ENCODE measurements at regions not wholly inside any gene's neighbourhood (a gene's known extent, or its start where the extent isn't known, plus 50 kb on each side); places are given as distances from the start of the nearest gene placed in this dataset.

DNA sequence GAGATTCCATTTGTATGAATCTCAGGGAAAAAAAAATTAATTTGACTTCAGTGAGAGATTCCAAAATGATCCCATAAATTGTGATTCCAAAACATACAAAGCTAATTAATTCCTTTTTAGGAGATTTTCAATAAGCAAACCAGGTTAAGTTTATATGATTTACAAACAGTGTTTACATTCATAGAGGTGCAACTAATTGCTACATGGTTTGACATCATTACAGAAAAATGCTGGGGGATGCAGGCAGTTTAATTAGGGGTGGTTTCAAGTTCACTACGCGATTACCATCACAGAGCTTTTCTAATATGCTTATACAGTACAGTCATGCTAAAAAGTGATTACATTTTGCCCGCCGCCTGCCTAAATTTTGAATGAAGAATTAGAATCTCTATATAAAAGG, 143.2 kb upstream of the MGMT start:
- no peak for DNase-seq (ENCODE audit: low read depth)

GRCh38 chr10:129325893-129326292, 141.1 kb upstream of the MGMT start:
- no peak for DNase-seq (ENCODE audit: low read depth)

- no peak for DNase-seq (ENCODE audit: low read depth)
These were observed 138.5 kb upstream of the MGMT start for GRCh38 chr10:129328546-129328945.

GRCh38 chr10:129329385-129330055, 137.5 kb upstream of the MGMT start:
- DNase-seq (ENCODE audit: low read depth), result no peak

- no peak for DNase-seq (ENCODE audit: low read depth)
These were observed 136.8 kb upstream of the MGMT start for GRCh38 chr10:129330211-129330610.

GRCh38 chr10:129331207-129331838, 135.7 kb upstream of the MGMT start:
- no peak for DNase-seq (ENCODE audit: low read depth)

GRCh38 chr10:129331839-129332220, 135.2 kb upstream of the MGMT start:
- no peak for DNase-seq (ENCODE audit: low read depth)

DNA sequence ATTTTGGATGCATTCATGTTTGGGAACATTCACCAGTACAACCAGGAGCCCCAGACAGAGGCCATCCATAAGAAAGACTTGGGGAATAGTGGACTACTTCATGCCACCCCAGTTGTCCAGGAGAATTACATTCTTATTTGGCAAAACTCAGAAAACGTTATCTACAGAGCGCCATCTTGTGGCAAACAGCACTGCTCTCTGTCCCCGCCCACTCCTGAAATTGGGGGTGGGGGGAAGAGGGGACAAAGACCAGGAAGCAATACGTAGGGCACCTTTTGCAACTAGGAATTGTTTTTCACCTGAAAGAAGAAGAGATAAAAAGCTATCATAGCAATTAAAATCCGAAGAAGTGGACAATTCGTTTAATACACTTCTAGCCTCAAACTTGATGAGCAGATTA, 134.6 kb upstream of the MGMT start:
- DNase-seq (ENCODE audit: low read depth), result no peak

GRCh38 chr10:129333706-129334105, 133.3 kb upstream of the MGMT start:
- DNase-seq (ENCODE audit: low read depth), result no peak

DNA sequence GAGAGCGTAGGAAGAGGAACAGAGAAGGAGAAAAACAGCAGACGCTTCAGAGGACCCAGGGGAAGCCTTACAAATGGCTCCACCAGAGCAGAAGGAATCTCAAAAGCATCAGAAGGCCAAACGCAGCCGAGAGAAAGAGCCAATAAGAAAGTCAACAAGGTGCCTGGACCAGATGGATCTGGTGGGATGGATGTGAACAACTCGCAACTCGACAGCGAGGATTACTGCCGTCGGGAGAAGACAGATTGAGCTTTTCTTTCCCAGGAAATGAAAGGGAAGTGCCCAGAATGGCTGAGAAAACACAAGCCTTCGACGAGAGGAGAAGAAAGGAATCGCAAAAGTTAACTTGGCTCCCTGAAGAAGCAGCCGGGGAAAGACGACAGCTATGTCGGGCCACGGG, 132.8 kb upstream of the MGMT start:
- DNase-seq (ENCODE audit: low read depth), result no peak

GRCh38 chr10:129335396-129335795, 131.6 kb upstream of the MGMT start:
- no peak for DNase-seq (ENCODE audit: low read depth)

DNA sequence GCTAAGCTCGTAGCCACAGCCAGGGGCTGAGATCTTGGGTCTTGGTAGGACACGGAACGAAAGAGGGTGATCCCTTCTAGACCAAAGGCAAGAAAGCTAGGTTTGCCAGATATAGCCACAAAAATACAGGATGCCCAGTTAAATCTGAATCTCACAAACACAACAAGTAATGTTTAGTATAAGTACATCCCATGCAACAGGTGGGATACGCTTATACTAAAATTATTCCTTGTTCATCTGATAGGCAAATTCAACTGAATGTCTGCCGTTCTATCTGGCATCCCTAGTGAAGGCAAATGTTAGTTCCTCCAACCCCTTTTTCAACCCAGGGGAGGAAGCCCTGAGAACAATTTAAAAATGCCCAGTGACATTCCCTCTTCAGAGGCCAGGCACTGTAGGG, 131.1 kb upstream of the MGMT start:
- DNase-seq (ENCODE audit: low read depth), result no peak

DNA sequence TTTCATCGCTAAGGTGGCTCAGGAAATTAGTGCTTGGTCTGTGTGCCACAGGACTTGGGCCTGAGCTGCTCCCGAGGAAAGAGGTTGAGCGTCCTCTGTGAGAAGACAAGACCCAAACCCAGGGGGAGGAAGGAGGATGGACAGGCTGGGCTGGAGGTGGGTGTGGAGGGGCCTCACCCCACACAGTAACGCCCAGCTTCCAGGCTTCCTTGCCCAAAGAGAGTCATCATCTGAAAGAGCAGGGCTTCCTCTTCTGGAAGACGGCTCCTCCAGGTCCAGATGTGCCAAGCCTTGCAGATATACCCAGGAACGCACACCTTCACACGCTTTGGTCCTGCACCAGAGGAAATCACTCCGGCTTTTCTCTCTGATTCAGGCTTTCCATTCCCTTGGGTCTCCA, 127.8 kb upstream of the MGMT start:
- no peak for DNase-seq (ENCODE audit: low read depth)

DNA sequence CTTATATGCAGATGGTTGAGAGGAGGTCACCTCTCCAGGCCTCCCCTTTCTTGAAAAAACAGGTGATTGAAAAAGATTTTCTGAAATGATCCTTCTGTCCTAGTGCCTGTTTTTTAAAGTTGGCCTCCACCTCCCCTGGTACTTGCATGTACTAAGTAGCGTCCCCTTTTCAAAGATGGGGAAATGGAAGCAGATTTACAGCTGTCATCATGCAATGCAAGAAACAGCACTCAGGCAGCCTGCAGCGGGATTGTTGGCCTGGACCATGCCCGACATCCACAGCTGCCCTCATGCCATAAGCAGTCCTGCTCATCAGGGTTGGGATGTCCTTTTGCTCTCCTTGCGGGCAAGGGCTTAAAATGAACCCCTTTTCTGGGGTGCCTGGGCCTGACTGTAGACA, 127.2 kb upstream of the MGMT start:
- DNase-seq (ENCODE audit: low read depth), result no peak

- no peak for DNase-seq (ENCODE audit: low read depth)
These were observed 126.0 kb upstream of the MGMT start for GRCh38 chr10:129341087-129341486.

DNA sequence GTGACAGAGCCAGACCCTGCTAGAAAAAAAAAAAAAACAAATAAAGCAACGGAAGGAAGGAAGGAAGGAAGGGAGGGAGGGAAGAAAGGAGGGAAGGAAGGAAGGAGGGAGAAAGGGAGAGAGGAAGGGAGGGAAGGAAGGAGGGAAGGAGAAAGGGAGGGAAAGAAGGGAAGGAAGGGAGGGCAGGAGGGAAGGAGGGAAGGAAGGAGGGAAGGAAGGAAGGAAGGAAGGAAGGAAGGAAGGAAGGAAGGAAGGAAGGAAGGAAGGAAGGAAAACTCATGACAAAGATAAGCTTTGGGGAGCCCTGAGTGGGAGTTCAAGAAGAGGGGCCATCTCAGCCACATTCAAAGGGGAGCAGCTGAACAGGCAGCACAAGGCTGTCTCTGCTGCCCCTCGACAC, 124.7 kb upstream of the MGMT start:
- no peak for DNase-seq (ENCODE audit: low read depth)

DNA sequence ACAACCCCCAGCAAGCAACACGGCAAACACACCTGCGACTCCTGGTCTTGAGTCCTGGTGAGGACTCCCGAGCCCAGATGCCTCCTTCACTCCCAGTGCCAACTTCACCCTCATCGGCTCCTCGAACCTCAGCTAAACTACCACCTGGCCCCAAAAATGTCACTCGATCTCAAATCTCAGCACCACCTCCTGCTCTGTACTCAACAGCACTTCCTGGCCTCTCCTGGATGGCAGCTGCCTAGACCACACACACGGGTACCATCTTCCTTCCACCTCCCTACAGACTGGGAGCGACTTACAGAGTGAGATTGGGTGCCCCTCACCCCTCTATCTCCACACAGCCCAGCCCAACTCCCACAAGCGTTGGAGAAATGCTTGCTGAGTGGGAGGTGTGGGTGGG, 123.9 kb upstream of the MGMT start:
- no peak for DNase-seq (ENCODE audit: low read depth)

DNA sequence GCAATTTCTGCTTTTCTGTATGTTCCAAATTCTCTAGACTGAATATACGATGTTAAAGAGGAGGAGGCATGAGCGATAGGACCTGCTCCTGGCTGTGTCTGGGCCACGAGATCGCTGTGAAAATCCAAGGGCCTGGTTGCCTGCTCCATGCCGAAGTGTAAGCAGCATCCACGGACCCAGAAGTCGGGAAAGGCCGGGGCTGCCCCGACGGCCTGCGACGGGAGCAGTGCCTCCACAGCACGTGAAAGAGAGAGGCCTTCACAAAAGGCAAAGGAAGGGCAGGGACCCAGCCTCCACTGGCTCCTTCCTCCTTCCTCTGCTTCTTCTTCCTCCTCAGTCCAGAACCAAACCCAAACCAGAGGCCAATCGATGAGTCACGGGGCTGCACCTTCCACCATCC, 122.9 kb upstream of the MGMT start:
- DNase-seq (ENCODE audit: low read depth), result no peak

DNA sequence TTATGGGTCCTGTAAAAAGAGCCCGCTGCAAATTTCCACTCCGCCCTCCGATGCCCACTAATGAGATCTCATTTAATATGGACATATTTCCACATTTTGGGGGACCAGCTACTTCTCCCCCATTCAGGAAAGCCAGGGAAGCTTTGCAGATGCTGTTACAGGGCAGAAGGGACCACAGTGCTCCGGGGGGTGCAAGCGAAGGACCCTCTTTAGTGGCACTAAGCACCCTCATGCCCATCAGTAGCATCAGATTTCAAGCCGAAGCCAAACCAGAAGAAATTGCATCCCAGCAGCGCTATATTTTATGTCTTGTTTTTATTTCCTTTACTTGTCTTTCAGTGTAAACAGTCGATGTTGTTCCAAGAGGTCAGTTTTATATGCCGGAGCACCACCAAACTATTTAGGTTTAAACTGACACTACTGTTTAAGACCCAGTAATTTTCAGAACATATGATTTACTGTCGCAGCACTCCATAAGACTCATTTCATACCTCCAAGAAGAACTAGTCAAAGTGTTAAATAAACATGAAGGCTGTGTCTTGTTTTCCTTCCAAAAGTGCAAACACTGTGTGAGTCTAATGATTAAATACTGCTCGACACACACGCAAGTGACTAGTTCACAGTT, 122.2 kb upstream of the MGMT start:
- DNase-seq (ENCODE audit: low read depth), result no peak

- DNase-seq (ENCODE audit: low read depth), result no peak
These were observed 121.3 kb upstream of the MGMT start for GRCh38 chr10:129345763-129346162.

DNA sequence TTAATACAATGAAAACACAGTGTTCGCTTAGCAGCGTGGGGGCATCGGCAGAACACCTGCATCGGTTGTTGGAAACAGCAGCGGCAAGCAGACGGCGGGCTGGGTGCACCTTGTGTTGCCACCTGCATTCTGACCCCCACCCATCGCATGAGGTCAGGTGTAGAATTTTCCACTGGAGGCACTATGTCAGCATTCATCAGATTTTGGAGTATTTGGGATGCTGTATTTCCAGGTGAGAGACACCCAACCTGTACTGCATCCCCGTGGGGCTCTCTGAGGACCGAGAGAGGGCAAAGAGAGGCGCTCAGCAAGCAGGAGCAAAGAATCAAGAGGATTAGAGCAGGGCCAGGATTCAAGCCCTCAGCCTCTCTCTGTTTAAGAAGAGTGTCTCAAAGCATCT, 116.4 kb upstream of the MGMT start:
- no peak for DNase-seq (ENCODE audit: low read depth)

DNA sequence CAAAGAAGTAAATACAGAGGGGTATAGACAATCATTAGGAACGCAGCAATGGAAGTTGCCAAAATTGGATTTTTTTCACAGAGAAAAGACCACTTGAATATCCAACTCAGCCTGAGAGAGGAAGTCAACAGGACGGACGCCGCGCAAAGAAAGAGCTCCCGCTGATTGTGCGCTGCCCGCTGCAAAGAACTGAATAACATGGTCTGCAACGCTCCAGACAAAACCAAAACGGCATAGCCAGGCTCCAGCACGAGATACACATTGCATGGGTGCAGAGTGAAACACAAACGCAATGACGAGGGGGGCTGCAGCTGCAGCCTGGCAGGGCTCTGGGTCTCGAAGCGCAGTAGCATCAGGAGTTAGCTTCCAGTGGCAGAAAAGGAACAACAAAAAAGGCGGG, 113.9 kb upstream of the MGMT start:
- DNase-seq (ENCODE audit: low read depth), result no peak

GRCh38 chr10:129360046-129360445, 107.0 kb upstream of the MGMT start:
- DNase-seq (ENCODE audit: low read depth), result no peak
